HG03280 (cell line): ENCODE measurements at regions not wholly inside any gene's neighbourhood (a gene's known extent, or its start where the extent isn't known, plus 50 kb on each side); places are given as distances from the start of the nearest gene placed in this dataset.
"Not testable (repeated sequence)": the region's sequence is repeated elsewhere in the genome, so short reads cannot be mapped to it uniquely, and the experiment has no call there.

ENCODE experiments used
- ATAC-seq: cut with Tn5 transposase; IDR thresholded peaks from one replicate; pipeline ENCODE4 v1.9.1; 2021; ENCODE audit warnings: mild to moderate bottlenecking, moderate library complexity; ENCODE audit not compliant: unreplicated experiment

GRCh38 chr5:88622890-88623289 is 260.1 kb downstream of the MEF2C start:
- ATAC-seq: not testable (repeated sequence)

- ATAC-seq: not testable (repeated sequence)
These were observed 267.2 kb downstream of the MEF2C start for GRCh38 chr5:88615767-88616166.

DNA sequence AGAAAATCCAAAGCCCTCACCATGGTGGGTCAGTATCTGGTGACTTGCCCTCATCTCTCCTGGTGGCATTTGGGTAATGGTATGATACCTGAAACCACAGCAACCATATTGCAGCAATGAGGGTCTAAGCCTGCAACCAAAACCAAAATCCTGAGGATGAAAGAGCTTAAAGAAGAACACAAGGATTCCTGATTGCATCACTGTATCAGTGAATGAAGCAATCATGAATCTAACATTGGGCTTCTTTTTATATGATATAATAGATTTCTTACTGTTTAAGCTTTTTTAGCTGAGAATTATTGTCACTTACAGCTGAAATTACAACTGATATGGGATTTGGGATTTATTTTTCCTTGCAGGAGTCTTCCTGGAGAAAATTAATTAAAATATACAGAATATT is 269.9 kb downstream of the MEF2C start:
- ATAC-seq: no peak

GRCh38 chr5:88610586-88610985 is 272.4 kb downstream of the MEF2C start:
- no peak for ATAC-seq

DNA sequence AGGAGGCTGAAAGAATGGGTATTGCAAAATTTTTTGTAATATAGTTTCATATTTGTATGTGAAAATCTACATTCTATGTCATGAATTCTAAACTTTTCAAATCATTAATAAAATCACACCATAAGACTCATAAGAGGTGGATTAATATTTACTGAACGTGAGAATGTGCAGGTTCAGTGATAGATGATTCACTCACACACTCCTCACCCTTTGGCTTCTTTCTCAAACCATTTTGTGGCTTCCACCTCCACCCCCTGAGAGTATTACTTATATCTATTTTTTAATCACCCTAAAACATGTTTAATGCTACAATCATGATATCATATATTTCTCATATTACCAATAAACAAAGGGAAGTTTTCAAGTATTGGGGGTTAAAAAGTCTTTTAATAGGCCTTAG is 275.5 kb downstream of the MEF2C start:
- ATAC-seq: no peak

GRCh38 chr5:88606626-88607025 is 276.4 kb downstream of the MEF2C start:
- no peak for ATAC-seq

DNA sequence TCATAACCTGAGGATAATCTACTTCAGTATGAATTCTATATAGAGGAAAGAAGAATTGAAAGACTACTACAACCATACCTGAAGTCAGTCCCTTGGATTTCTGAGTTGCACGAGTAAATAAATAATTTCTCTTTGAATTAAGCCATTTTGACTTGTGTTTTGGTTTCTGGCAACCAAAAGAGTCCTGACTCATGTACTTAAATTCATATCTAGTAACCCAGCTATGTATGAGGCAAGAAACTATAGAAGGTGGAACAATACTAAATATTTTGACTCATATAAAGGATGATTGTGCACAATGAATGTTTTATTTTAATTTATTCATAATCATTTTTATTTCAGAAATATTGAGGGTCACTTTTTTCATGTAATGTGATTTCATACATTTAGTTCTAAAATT is 276.8 kb downstream of the MEF2C start:
- no peak for ATAC-seq

- ATAC-seq: no peak
These were observed 280.4 kb downstream of the MEF2C start for GRCh38 chr5:88602584-88602983.

- no peak for ATAC-seq
These were observed 288.5 kb downstream of the MEF2C start for GRCh38 chr5:88594441-88594840.

- ATAC-seq: no peak
These were observed 294.4 kb downstream of the MEF2C start for GRCh38 chr5:88588609-88589008.

DNA sequence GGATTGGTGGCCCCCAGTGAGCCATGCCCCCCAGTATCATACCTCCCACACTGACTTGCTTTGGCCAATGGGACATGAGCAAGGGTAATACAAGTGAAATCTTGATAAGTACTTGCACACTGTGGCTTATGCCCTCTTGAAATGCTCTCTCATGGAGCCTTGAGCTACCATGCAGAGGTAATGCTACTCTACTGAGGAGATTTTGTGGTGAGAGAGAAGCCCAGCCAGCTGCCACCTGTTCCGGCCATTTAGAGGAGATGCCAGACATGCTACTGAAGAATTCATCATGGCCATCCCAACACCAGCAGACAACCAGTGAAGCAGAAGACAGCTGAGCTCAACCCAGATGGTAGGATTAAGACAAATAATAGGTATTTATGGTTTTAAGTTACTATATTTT is 299.5 kb downstream of the MEF2C start:
- ATAC-seq: no peak

- ATAC-seq: no peak
These were observed 289.7 kb upstream of the TMEM161B start for GRCh38 chr5:88558366-88558765.

GRCh38 chr5:88557881-88558280 is 289.2 kb upstream of the TMEM161B start:
- no peak for ATAC-seq

- no peak for ATAC-seq
These were observed 288.5 kb upstream of the TMEM161B start for GRCh38 chr5:88557131-88557530.

- ATAC-seq: no peak
These were observed 287.8 kb upstream of the TMEM161B start for GRCh38 chr5:88556406-88556805.

DNA sequence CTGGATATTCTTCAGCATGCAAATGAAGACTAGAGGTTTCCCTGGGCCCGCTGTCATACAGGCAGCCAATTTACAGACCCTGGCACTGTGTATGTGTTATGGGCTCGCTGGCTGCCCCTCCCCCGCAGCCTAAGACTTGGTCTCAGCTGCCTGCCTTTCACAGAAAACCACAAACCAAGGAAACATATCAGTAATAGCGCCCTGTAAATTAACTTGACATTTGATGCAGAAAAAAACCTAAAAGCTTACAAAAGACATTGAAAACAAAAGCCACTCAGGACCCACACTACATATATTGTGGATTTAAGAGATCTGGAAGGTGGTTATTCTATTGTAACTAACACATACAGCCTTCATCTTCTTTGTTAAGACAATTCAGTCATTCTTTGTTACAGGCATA is 287.0 kb upstream of the TMEM161B start:
- no peak for ATAC-seq

- ATAC-seq: no peak
These were observed 285.3 kb upstream of the TMEM161B start for GRCh38 chr5:88553986-88554385.

GRCh38 chr5:88553136-88553875 is 284.7 kb upstream of the TMEM161B start:
- no peak for ATAC-seq

DNA sequence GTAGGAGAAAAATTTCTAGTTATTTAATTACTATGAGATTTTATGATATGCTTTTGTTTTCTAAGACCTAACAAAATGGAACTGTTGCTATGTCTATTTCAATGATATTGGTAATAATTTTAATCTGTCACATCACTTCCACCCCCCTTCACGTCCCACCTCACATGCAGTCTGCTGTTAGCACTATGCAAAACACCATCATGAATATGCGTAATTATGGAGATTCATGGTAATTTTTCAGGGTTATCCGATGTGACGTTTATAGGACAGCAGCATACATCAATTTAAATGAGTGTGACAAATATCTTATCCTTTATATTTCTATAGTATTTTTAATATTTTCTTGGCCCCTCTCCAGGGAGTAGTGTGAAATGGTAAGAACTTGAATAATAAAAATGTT is 283.8 kb upstream of the TMEM161B start:
- ATAC-seq: no peak

GRCh38 chr5:88551724-88552345 is 283.2 kb upstream of the TMEM161B start:
- ATAC-seq: no peak

DNA sequence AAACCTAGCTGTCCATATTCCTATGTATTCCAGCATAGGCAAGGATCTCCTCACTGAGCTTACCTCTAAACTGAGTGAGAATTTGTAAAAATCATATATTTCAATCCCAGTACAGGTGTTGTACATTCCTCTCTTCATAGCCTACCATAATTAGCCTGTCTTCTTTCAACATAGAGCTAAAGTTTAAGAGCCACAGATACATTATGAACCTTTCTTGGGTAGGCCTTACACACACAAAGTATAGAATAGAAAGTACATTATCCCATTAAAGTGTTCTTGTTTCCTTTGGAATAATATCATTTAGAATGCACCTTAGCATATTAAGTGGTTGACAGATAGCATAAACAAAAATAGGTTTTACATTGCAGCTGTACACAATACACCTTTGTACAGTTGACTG is 282.1 kb upstream of the TMEM161B start:
- no peak for ATAC-seq

GRCh38 chr5:88548136-88548805 is 279.6 kb upstream of the TMEM161B start:
- ATAC-seq: no peak
